GM12878 (cell line): ENCODE measurements at regions not wholly inside any gene's neighbourhood (a gene's known extent, or its start where the extent isn't known, plus 50 kb on each side); places are given as distances from the start of the nearest gene placed in this dataset.

ENCODE experiments used
- ATAC-seq: fragments of 200-7000 bp; cut with Tn5 transposase; 3 replicates; pipeline ENCODE4 v1.9.1; 2020; ENCODE audit warnings: mild to moderate bottlenecking, moderate library complexity
- BruUV-seq: library from RNA; stranded (reverse); fragments of 400-500 nt; replicated peaks from 2 replicates; lab custom pipeline; 2021; lab: Mats Ljungman, UMichigan
- CTCF ChIA-PET: fragments of 300-600 bp; sonication (Branson Sonifier 250); formaldehyde crosslinking; extraction: SDS; loops from one replicate; lab custom pipeline; 2021; ENCODE audit warnings: inconsistent platforms; lab: Yijun Ruan, JAX
- POLR2A ChIA-PET: fragments of 350-600 bp; formaldehyde crosslinking; extraction: SDS; loops from one replicate; lab custom pipeline; 2021; ENCODE audit warnings: inconsistent platforms; lab: Charles Lee
- RAD21 ChIA-PET: fragments of 300-600 bp; sonication (Branson Sonifier 250); formaldehyde crosslinking; loops from one replicate; lab custom pipeline; 2023; ENCODE audit warnings: antibody characterized with exemption; ENCODE audit not compliant: unreplicated experiment; lab: Charles Lee
- SMC1A ChIA-PET: fragments of 300-600 bp; sonication (Branson Sonifier 250); formaldehyde crosslinking; loops from one replicate; lab custom pipeline; 2023; ENCODE audit not compliant: unreplicated experiment, uncharacterized antibody; lab: Charles Lee
- DNase-seq: peaks from one replicate; pipeline ENCODE4 v3.0.0-alpha.2; 2011; ENCODE audit warnings: low read depth, low spot score
- FAIRE-seq: peaks from 3 replicates; lab custom pipeline; 2011; peaks lifted over from hg19 to GRCh38; lab: Jason Lieb, UNC
- H2AFZ ChIP-seq: 2 replicates; pipeline ENCODE4 v1.6.0; 2011; ENCODE audit warnings: low read depth, low read length, control low read depth; ENCODE audit not compliant: control insufficient read depth
- H3K27ac ChIP-seq: 2 replicates; pipeline ENCODE4 v1.5.1; 2011; ENCODE audit warnings: control low read depth; ENCODE audit not compliant: control insufficient read depth, insufficient read depth
- H3K27me3 ChIP-seq, 2 experiments: replicated peaks in 1 of 2; 2 replicates each; pipeline versions ENCODE4 v1.6.0 to v1.6.1; 2011; ENCODE audit warnings: low read length in 1 of 2; ENCODE audit not compliant: control insufficient read depth in 2 of 2, insufficient read depth in 2 of 2
- H3K36me3 ChIP-seq, 2 experiments: 2 replicates each; pipeline ENCODE4 v1.5.1; 2011; ENCODE audit warnings: low read length in 1 of 2; ENCODE audit not compliant: control insufficient read depth in 2 of 2, insufficient read depth in 2 of 2
- H3K4me1 ChIP-seq: 2 replicates; pipeline ENCODE4 v1.6.1; 2011; ENCODE audit warnings: mild to moderate bottlenecking, low read length, moderate library complexity, mixed read lengths; ENCODE audit not compliant: control insufficient read depth, insufficient read depth
- H3K4me2 ChIP-seq: 2 replicates; pipeline ENCODE4 v1.6.0; 2011; ENCODE audit warnings: control low read depth; ENCODE audit not compliant: control insufficient read depth, insufficient read depth
- H3K4me3 ChIP-seq: fragments of 200-600 bp; sonication (generic); 2 replicates; pipeline ENCODE4 v1.5.1; 2016
- H3K79me2 ChIP-seq: 2 replicates; pipeline ENCODE4 v1.6.0; 2011; ENCODE audit warnings: low read length; ENCODE audit not compliant: control insufficient read depth, insufficient read depth
- H3K9ac ChIP-seq: 2 replicates; pipeline ENCODE4 v1.8.0; 2011; ENCODE audit warnings: low read length, control low read depth, mixed read lengths; ENCODE audit not compliant: control insufficient read depth, insufficient read depth
- H3K9me3 ChIP-seq: replicated peaks from 3 replicates; pipeline ENCODE4 v1.5.1; 2011; ENCODE audit warnings: mild to moderate bottlenecking, low read length; ENCODE audit not compliant: control insufficient read depth, insufficient read depth
- H4K20me1 ChIP-seq: 2 replicates; pipeline ENCODE4 v1.6.0; 2011; ENCODE audit not compliant: control insufficient read depth, insufficient read depth
- CHD1 ChIP-seq: IDR thresholded peaks from 2 replicates; pipeline ENCODE4 v1.6.1; 2012; ENCODE audit warnings: low read depth, low read length, improper control_type of control experiment
- EED ChIP-seq: sonication (generic); IDR thresholded peaks from 2 replicates; pipeline ENCODE4 v1.6.1; 2016; ENCODE audit warnings: antibody characterized with exemption, low read depth
- EGR1 ChIP-seq, 2 experiments: IDR thresholded peaks; 1 replicate in 1 of 2; 2 replicates in 1 of 2; pipeline ENCODE4 v1.6.1; 2011 to 2012; ENCODE audit warnings: low read depth in 2 of 2, low read length in 2 of 2, borderline replicate concordance in 1 of 2, mild to moderate bottlenecking in 1 of 2, moderate library complexity in 1 of 2
- ETV6 ChIP-seq, 2 experiments: fragments of 450-650 bp in 1 of 2; IDR thresholded peaks in 1 of 2; conservative IDR thresholded peaks in 1 of 2; 2 replicates each; pipeline ENCODE4 v1.6.1; 2014; ENCODE audit warnings: antibody characterized with exemption in 1 of 2, borderline replicate concordance in 1 of 2, low read depth in 1 of 2, mild to moderate bottlenecking in 1 of 2, moderate library complexity in 1 of 2
- GATAD2B ChIP-seq: fragments of 450-650 bp; conservative IDR thresholded peaks from 2 replicates; pipeline ENCODE4 v1.6.1; 2017; ENCODE audit warnings: low read depth, mild to moderate bottlenecking, moderate library complexity
- IRF4 ChIP-seq: IDR thresholded peaks from 2 replicates; pipeline ENCODE4 v1.6.1; 2011; ENCODE audit warnings: low read depth, low read length
- KDM1A ChIP-seq: fragments of 200-600 bp; sonication (generic); IDR thresholded peaks from 2 replicates; pipeline ENCODE4 v1.6.1; 2016; ENCODE audit warnings: borderline replicate concordance
- MYC ChIP-seq: IDR thresholded peaks from 2 replicates; pipeline ENCODE4 v1.6.1; 2011; ENCODE audit warnings: mild to moderate bottlenecking, low read length, moderate library complexity, inconsistent platforms; ENCODE audit not compliant: insufficient read depth, insufficient replicate concordance, insufficient read length, severe bottlenecking
- NKRF ChIP-seq: fragments of 450-650 bp; conservative IDR thresholded peaks from 2 replicates; pipeline ENCODE4 v1.6.1; 2017; ENCODE audit warnings: mild to moderate bottlenecking, moderate library complexity
- RAD51 ChIP-seq: fragments of 450-650 bp; IDR thresholded peaks from 2 replicates; pipeline ENCODE4 v1.6.1; 2016; ENCODE audit warnings: moderate library complexity, mild to moderate bottlenecking, inconsistent platforms
- RCOR1 ChIP-seq: conservative IDR thresholded peaks from 2 replicates; pipeline ENCODE4 v1.6.1; 2012; ENCODE audit warnings: low read depth, low read length, improper control_type of control experiment
- SMAD5 ChIP-seq: IDR thresholded peaks from 2 replicates; pipeline ENCODE4 v1.6.1; 2016; ENCODE audit warnings: antibody characterized with exemption, low read depth
- SP1 ChIP-seq: IDR thresholded peaks from one replicate; pipeline ENCODE4 v1.6.1; 2011; ENCODE audit warnings: low read depth, low read length
- STAT3 ChIP-seq: IDR thresholded peaks from 2 replicates; pipeline ENCODE4 v1.6.1; 2011; ENCODE audit warnings: low read depth, low read length, improper control_type of control experiment
- ZNF622 ChIP-seq: fragments of 450-650 bp; IDR thresholded peaks from 2 replicates; pipeline ENCODE4 v1.6.1; 2017; ENCODE audit warnings: mild to moderate bottlenecking, inconsistent platforms
- WGBS: methylation state at CpG from one replicate; pipeline ENCODE4 v1.1.6; 2016; ENCODE audit warnings: low lambda C conversion rate; ENCODE audit not compliant: insufficient replicate concordance, insufficient coverage; ENCODE audit errors: missing lambda C conversion rate; 5-methylcytosine and 5-hydroxymethylcytosine counted together
- in situ Hi-C: fragments of 300-500 bp; cut with MboI; formaldehyde crosslinking; loops from 9 replicates; pipeline ENCODE4 v1.14.3; 2018; ENCODE audit warnings: mixed read lengths
- intact Hi-C: fragments of 100-400 bp; cut with micrococcal nuclease; formaldehyde crosslinking; loops from one replicate; pipeline ENCODE4 v1.14.2; 2022; ENCODE audit not compliant: unreplicated experiment

- TF ChIP-seq NKRF (no peak), SMAD5 (no peak), IRF4 (no peak), RCOR1 (no peak), SP1 (no peak)
Observed at GRCh38 chr1:102163799-102164198, 167.1 kb upstream of the OLFM3 start (continued).

GRCh38 chr1:102151242-102151641 lies 154.5 kb upstream of the OLFM3 start:
- Histone ChIP-seq H3K4me2 (no peak overlapping the region), H2AFZ (no peak overlapping the region), H3K4me3 (no peak overlapping the region), H3K4me1 (no peaks in the 10 kb centered on the region), H4K20me1 (no peaks in the 10 kb centered on the region), H3K9ac (no peak overlapping the region), H3K27ac (no peak overlapping the region), H3K9me3 (no peaks in the 10 kb centered on the region), H3K79me2 (no peaks in the 10 kb centered on the region), H3K27me3 (no peaks in the 10 kb centered on the region), H3K36me3 (no peaks in the 10 kb centered on the region)
- DNase-seq (no peak), FAIRE-seq (no peak), ATAC-seq (no peak)
- TF ChIP-seq EED = no peak
- no peak for TF ChIP-seq KDM1A
- no peak for TF ChIP-seq ETV6 (conservative IDR thresholded peaks at IDR 0.05 in 1 of 2, IDR thresholded peaks at IDR 0.05 in 1 of 2; ENCODE audit: borderline replicate concordance in 1 of 2, low read depth in 1 of 2)
- no peak for TF ChIP-seq GATAD2B
- no peak for TF ChIP-seq RAD51
- TF ChIP-seq CHD1 = no peak
- no peak for TF ChIP-seq SP1
- TF ChIP-seq EGR1 (IDR thresholded peaks at IDR 0.05; ENCODE audit: borderline replicate concordance in 1 of 2, low read depth in 2 of 2, low read length in 2 of 2) = no peak
- no peak for TF ChIP-seq ZNF622
- TF ChIP-seq MYC = no peak
- no peak for TF ChIP-seq STAT3
- ChIA-PET RAD21 (no interaction called here), SMC1A (no interaction called here), CTCF (no interaction called here), POLR2A (no interaction called here)
- intact Hi-C loops = no loop called here
- in situ Hi-C loops = no loop called here
- WGBS = 13% methylated on average over 3 of the region's 3 CpGs
- BruUV-seq = no TSS peak
